SKM-1 (cell line): ENCODE measurements at regions not wholly inside any gene's neighbourhood (a gene's known extent, or its start where the extent isn't known, plus 50 kb on each side); places are given as distances from the start of the nearest gene placed in this dataset.

ENCODE experiments used
- DNase-seq: peaks from one replicate; lab custom pipeline; 2025; ENCODE audit not compliant: unreplicated experiment; lab: John Stamatoyannopoulos, UW

- no peak for DNase-seq
These were observed 69.4 kb upstream of the NRSN1 start for GRCh38 chr6:24056567-24056966.

DNA sequence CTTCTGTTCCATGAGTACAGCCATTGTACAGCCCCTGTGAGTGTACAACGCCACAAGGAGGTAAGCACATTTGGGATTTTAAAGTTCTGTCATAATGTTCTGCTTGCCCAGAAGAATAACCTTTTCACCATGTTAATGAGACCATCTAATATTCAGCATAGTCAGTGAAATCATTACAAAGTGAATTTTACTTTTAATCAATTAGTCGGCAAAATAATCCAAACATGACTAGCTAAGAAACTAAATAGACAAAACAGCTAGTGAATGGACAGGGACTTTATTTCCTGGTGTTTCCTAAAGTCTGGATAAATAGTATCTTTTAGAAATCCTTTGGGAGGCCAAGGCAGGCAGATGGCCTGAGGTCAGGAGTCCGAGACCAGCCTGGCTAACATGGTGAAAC, 69.0 kb upstream of the NRSN1 start:
- no peak for DNase-seq

DNA sequence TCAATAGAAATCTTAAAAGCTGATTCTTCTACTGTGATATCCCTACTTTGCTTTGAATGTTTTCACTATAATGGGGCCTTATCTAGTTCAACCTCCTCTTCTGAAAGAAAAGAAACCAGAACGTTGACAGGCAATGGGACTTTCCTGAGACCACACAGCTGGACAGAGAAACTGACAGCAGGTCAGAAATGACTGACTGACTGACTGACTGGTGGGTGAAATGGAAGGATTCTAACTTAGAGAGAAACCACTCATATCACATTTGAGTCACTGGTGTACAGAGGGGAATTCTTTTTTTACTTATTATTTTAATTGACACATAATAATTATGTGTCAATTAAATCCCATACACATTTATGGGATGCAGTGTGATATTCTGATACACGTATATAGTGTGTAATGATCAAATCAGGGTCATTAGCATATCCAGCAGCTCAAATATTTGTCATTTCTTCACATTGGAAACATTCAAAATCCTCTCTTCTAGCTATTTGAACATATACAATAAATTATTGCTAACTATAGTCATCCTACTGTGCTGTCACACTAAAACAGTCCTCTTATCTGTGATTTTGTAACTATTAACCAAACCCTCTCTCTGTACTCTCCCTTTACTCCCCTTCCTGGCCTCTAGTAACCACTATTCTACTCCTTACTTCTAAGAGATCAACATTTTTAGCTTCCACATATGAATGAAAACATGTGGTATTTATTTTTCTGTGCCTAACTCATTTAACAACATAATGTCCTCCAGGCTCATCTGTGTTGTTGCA, 64.8 kb upstream of the NRSN1 start:
- no peak for DNase-seq

GRCh38 chr6:24064106-24064505, 61.9 kb upstream of the NRSN1 start:
- no peak for DNase-seq

- no peak for DNase-seq
These were observed 61.2 kb upstream of the NRSN1 start for GRCh38 chr6:24064832-24065231.

GRCh38 chr6:24069526-24069925, 56.5 kb upstream of the NRSN1 start:
- DNase-seq: no peak

GRCh38 chr6:24072038-24072746, 53.8 kb upstream of the NRSN1 start:
- no peak for DNase-seq

- DNase-seq: no peak
These were observed 50.0 kb upstream of the NRSN1 start for GRCh38 chr6:24076011-24076410.
